HEK293T (cell line): ENCODE measurements at regions not wholly inside any gene's neighbourhood (a gene's known extent, or its start where the extent isn't known, plus 50 kb on each side); places are given as distances from the start of the nearest gene placed in this dataset.
"Not testable (repeated sequence)": the region's sequence is repeated elsewhere in the genome, so short reads cannot be mapped to it uniquely, and the experiment has no call there.

ENCODE experiments used
- CTCF ChIA-PET: fragments of 350-600 bp; formaldehyde crosslinking; extraction: SDS; loops from one replicate; lab custom pipeline; 2021; ENCODE audit warnings: antibody characterized with exemption, inconsistent platforms; lab: Yijun Ruan, JAX
- POLR2A ChIA-PET: fragments of 350-600 bp; formaldehyde crosslinking; extraction: SDS; loops from one replicate; lab custom pipeline; 2020; ENCODE audit warnings: antibody characterized with exemption, inconsistent platforms; lab: Yijun Ruan, JAX
- DNase-seq: peaks from one replicate; pipeline ENCODE4 v3.0.0; 2012; ENCODE audit warnings: mixed read lengths; ENCODE audit errors: extremely low spot score
- ARNT ChIP-seq: fragments of 450-650 bp; IDR thresholded peaks from 2 replicates; pipeline ENCODE4 v1.6.1; 2017; ENCODE audit warnings: mild to moderate bottlenecking
- BHLHE40 ChIP-seq: fragments of 450-650 bp; IDR thresholded peaks from 2 replicates; pipeline ENCODE4 v1.6.1; 2016; ENCODE audit warnings: mild to moderate bottlenecking, moderate library complexity, borderline replicate concordance
- CTBP1 ChIP-seq: fragments of 450-650 bp; IDR thresholded peaks from 2 replicates; pipeline ENCODE4 v1.6.1; 2016; ENCODE audit warnings: borderline replicate concordance
- ELF4 ChIP-seq: fragments of 450-650 bp; IDR thresholded peaks from 2 replicates; pipeline ENCODE4 v1.6.1; 2017; ENCODE audit warnings: antibody characterized with exemption
- FOXA1 ChIP-seq: fragments of 450-650 bp; IDR thresholded peaks from 2 replicates; pipeline ENCODE4 v1.6.1; 2016; ENCODE audit warnings: mild to moderate bottlenecking
- FOXK2 ChIP-seq: fragments of 450-650 bp; IDR thresholded peaks from 2 replicates; pipeline ENCODE4 v1.6.1; 2016; ENCODE audit warnings: mild to moderate bottlenecking
- FOXM1 ChIP-seq: fragments of 450-650 bp; IDR thresholded peaks from 2 replicates; pipeline ENCODE4 v1.6.1; 2017; ENCODE audit warnings: mild to moderate bottlenecking, borderline replicate concordance
- HDGF ChIP-seq: fragments of 450-650 bp; IDR thresholded peaks from 2 replicates; pipeline ENCODE4 v1.6.1; 2017; ENCODE audit warnings: antibody characterized with exemption, borderline replicate concordance
- L3MBTL2 ChIP-seq: fragments of 450-650 bp; conservative IDR thresholded peaks from 2 replicates; pipeline ENCODE4 v1.6.1; 2016; ENCODE audit warnings: mild to moderate bottlenecking
- LEF1 ChIP-seq: fragments of 450-650 bp; IDR thresholded peaks from 2 replicates; pipeline ENCODE4 v1.6.1; 2017; ENCODE audit warnings: mild to moderate bottlenecking, borderline replicate concordance
- NFRKB ChIP-seq: fragments of 450-650 bp; IDR thresholded peaks from 2 replicates; pipeline ENCODE4 v1.6.1; 2016; ENCODE audit warnings: mild to moderate bottlenecking, moderate library complexity
- SP1 ChIP-seq: fragments of 450-650 bp; IDR thresholded peaks from 2 replicates; pipeline ENCODE4 v1.6.1; 2017
- SUZ12 ChIP-seq: fragments of 450-650 bp; IDR thresholded peaks from 2 replicates; pipeline ENCODE4 v1.6.1; 2016; ENCODE audit warnings: mild to moderate bottlenecking
- TARDBP ChIP-seq: fragments of 450-650 bp; IDR thresholded peaks from 2 replicates; pipeline ENCODE4 v1.6.1; 2016
- ZNF384 ChIP-seq: fragments of 450-650 bp; IDR thresholded peaks from 2 replicates; pipeline ENCODE4 v1.6.1; 2016
- TF ChIP-seq, protein P1 (sequence below): fragments of 450-650 bp; IDR thresholded peaks from 2 replicates; pipeline ENCODE4 v1.6.1; 2016

DNA sequence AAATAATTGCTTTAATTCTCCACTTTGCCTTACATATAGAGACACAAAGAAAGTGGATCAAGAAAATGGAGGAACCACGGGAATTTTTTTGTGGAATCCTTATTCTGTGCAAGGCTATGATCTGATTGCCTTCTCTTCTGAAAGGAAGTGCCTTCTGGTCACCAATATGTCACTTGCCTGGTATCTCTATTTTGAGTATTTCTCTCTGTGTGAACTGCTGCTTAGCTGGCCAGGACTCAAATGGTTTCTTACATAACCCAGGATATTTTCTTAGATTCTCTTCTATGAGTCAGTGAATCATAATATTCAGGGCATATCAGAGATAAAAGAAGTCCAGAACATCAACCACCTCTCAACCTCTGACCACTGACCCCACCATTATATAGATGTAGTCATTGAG is 156.1 kb downstream of the DIO2 start:
- ChIA-PET POLR2A (interaction anchor here (0.6 kb wide), 1 partner anchor 769 kb away, joined by 3 read pairs; no protein-coding TSS in a partner anchor), CTCF (interaction anchor here (1.7 to 1.9 kb wide), 2 partner anchors 795 to 808 kb away, joined by 4 to 10 read pairs; no protein-coding TSS in a partner anchor)
- no peak for DNase-seq
- TF ChIP-seq FOXM1: no peak
- TF ChIP-seq TARDBP: no peak
- no peak for TF ChIP-seq BHLHE40
- no peak for TF ChIP-seq SP1
- no peak for TF ChIP-seq SUZ12
- no peak for TF ChIP-seq ARNT

DNA sequence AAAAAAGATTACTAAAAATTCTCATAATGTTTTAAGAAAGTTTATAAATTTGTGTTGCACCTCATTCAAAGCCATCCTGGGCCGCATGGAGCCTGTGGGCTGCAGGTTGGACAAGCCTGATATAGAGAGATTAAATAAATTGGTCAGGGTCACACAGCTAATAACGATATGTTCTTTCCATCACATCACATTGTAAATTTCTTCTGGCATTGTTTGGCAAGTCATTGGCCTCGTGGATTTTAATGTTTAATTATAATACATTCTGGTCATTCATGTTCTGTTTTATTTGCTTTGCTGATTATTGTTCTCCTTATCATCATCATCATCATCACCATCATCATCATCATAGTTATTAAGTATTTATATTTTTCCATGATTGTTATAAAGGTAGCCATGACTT is 157.3 kb downstream of the DIO2 start:
- ChIA-PET POLR2A (no interaction called here), CTCF (no interaction called here)

DNA sequence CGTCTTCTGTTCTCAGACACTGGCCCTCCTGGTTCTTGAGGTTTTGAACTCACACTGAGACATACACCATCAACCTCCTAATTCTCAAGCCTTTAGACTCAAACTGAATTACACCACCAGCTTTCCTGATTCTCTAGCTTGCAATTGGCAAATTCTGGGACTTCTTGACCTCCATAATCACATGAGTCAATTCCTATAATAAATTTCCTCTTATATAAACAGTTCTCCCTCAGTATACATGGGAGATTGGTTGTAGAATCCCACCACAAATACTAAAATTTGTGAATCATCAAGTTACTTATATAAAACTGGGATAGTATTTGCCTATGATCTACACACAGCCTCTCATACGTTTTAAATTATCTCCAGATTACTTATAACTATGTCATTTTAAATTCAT is 162.2 kb downstream of the DIO2 start:
- POLR2A ChIA-PET: no interaction called here
- no peak for DNase-seq
- TF ChIP-seq HDGF (no peak), FOXM1 (no peak), NFRKB (no peak), FOXA1 (no peak), FOXK2 (no peak), CTBP1 (no peak), LEF1 (no peak)
- TF ChIP-seq, protein P1, sequence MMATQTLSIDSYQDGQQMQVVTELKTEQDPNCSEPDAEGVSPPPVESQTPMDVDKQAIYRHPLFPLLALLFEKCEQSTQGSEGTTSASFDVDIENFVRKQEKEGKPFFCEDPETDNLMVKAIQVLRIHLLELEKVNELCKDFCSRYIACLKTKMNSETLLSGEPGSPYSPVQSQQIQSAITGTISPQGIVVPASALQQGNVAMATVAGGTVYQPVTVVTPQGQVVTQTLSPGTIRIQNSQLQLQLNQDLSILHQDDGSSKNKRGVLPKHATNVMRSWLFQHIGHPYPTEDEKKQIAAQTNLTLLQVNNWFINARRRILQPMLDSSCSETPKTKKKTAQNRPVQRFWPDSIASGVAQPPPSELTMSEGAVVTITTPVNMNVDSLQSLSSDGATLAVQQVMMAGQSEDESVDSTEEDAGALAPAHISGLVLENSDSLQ: no peak
- CTCF ChIA-PET: no interaction called here

More for the DNA sequence above, 157.3 kb downstream of the DIO2 start:
- TF ChIP-seq FOXA1 (no peak), HDGF (no peak), LEF1 (no peak), NFRKB (no peak), CTBP1 (no peak), BHLHE40 (no peak)
- no peak for DNase-seq

DNA sequence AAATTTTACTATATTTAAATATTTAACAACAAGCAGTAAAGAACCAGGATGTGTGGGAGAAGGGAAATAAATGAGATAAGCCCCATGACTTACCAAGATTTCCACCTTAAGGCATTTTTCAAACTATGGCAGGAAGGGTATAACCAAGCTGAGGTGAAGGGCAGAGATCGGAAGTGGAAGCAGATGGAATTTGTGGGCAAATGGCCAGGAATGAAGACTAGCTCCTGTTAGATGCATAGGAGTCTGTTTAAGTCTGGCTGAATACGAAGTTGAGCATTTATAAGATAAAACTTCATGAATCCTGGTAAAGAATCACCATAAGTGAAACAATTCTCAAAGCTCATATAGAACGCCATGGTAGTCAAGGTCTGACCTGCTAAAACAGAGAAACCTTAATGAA is 163.5 kb downstream of the DIO2 start:
- ChIA-PET CTCF (no interaction called here), POLR2A (no interaction called here)
- no peak for TF ChIP-seq HDGF
- TF ChIP-seq LEF1: no peak
- TF ChIP-seq SP1: no peak
- TF ChIP-seq BHLHE40: no peak
- no peak for TF ChIP-seq NFRKB
- no peak for TF ChIP-seq FOXA1
- no peak for TF ChIP-seq FOXM1
- no peak for TF ChIP-seq CTBP1
- TF ChIP-seq ARNT: no peak
- TF ChIP-seq FOXK2: no peak
- TF ChIP-seq ZNF384: no peak
- no peak for TF ChIP-seq ELF4
- TF ChIP-seq, protein P1: no peak
- TF ChIP-seq SUZ12: no peak
- TF ChIP-seq L3MBTL2: no peak
- TF ChIP-seq TARDBP: no peak
- no peak for DNase-seq

DNA sequence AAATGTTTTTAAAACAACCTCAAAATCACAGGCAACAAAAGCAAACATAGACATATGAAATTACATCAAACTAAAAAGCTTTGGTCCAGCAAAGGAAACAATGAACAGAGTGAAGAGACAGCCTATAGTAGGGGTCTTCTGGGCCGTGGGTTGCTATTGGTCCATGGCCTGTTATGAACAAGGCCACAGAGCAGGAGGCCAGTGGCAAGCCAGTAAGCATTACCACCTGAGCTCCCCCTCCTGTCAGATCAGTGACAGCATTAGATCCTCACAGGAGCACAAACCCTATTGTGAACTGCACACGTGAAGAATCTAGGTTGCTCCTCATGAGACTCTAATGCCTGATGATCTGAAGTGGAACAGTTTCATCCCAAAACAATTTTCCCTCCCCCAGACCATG is 174.0 kb downstream of the DIO2 start:
- TF ChIP-seq HDGF (no peak), FOXK2 (no peak), ARNT (no peak), TARDBP (no peak), SUZ12 (no peak), SP1 (no peak), FOXM1 (no peak), NFRKB (no peak), BHLHE40 (no peak), CTBP1 (no peak), FOXA1 (no peak), ELF4 (no peak), ZNF384 (no peak), L3MBTL2 (no peak), LEF1 (no peak)
- TF ChIP-seq, protein P1: no peak
- ChIA-PET CTCF (no interaction called here), POLR2A (no interaction called here)
- DNase-seq: no peak

DNA sequence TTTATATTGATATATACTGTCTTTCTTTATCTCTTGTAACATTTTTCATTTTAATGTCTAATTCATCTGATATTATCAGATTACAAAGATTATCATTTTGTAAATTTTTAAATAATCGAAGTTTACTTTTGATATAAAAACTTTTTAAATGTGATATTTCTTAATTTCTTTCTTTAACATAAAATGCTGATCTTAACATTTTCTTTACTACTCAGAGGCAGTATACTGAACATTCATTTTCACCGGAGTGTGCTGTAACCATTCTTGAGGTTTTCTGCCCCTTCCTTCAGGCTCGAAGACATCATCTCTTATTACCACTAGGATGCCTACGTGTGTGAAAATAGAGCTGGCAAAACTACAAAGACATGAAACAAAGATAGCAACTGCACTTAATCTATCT is 186.9 kb downstream of the DIO2 start:
- ChIA-PET POLR2A (no interaction called here), CTCF (no interaction called here)
- TF ChIP-seq TARDBP (no peak), BHLHE40 (no peak), CTBP1 (no peak)
- DNase-seq: no peak

DNA sequence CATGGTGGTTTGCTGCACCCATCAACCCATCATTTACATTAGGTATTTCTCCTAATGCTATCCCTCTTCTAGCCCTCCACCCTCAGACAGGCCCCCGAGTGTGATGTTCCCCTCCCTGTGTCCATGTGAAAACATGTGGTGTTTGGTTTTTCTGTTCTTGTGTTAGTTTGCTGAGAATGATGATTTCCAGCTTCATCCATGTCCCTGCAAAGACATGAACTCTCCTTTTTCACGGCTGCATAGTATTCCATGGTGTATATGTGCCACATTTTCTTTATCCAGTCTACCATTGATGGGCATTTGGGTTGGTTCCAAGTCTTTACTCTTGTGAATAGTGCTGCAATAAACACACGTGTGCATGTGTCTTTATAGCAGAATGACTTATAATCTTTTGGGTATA is 192.8 kb downstream of the DIO2 start:
- DNase-seq, CTCF ChIA-PET, POLR2A ChIA-PET: not testable (repeated sequence)
